Endodermal cell (in vitro differentiated cells): ENCODE measurements at regions not wholly inside any gene's neighbourhood (a gene's known extent, or its start where the extent isn't known, plus 50 kb on each side); places are given as distances from the start of the nearest gene placed in this dataset.

Experiments used
- DNase-seq: peaks from one replicate; pipeline ENCODE4 v3.0.0-alpha.2; 2017
- H3K27ac ChIP-seq: 2 replicates; pipeline ENCODE4 v1.5.1; 2013; ENCODE audit warnings: mild to moderate bottlenecking, low read depth, low read length, moderate library complexity
- H3K27me3 ChIP-seq: 2 replicates; pipeline ENCODE4 v1.6.1; 2013; ENCODE audit warnings: mild to moderate bottlenecking, low read length, moderate library complexity; ENCODE audit not compliant: insufficient read depth, control insufficient read depth, poor library complexity, severe bottlenecking
- H3K36me3 ChIP-seq: 2 replicates; pipeline ENCODE4 v1.7.0; 2013; ENCODE audit warnings: mild to moderate bottlenecking, low read length, moderate library complexity; ENCODE audit not compliant: control insufficient read depth, insufficient read depth
- H3K4me1 ChIP-seq: one replicate; pipeline ENCODE4 v1.7.0; 2013; ENCODE audit warnings: low read length; ENCODE audit not compliant: control insufficient read depth, insufficient read depth
- H3K4me3 ChIP-seq: 2 replicates; pipeline ENCODE4 v1.5.1; 2013; ENCODE audit warnings: mild to moderate bottlenecking, low read length, moderate library complexity
- H3K9ac ChIP-seq: 2 replicates; pipeline ENCODE4 v1.6.1; 2013; ENCODE audit warnings: mild to moderate bottlenecking, low read length, moderate library complexity; ENCODE audit not compliant: poor library complexity, severe bottlenecking; ENCODE audit errors: extremely low read depth
- H3K9me3 ChIP-seq: 2 replicates; pipeline ENCODE4 v1.6.1; 2013; ENCODE audit warnings: mild to moderate bottlenecking, low read length, moderate library complexity; ENCODE audit not compliant: control insufficient read depth
- H3K27ac Mint-ChIP-seq: 2 replicates; pipeline ENCODE4 v1.8.0; 2020; ENCODE audit warnings: mixed read lengths
- H3K27me3 Mint-ChIP-seq: 2 replicates; pipeline ENCODE4 v1.8.0; 2021; ENCODE audit warnings: mild to moderate bottlenecking, mixed read lengths; ENCODE audit not compliant: insufficient read depth
- H3K36me3 Mint-ChIP-seq: 2 replicates; pipeline ENCODE4 v1.8.0; 2020; ENCODE audit warnings: low read depth, mixed read lengths
- H3K4me1 Mint-ChIP-seq: 2 replicates; pipeline ENCODE4 v1.8.0; 2020; ENCODE audit warnings: mixed read lengths
- H3K4me3 Mint-ChIP-seq: 2 replicates; pipeline ENCODE4 v1.8.0; 2020; ENCODE audit warnings: mild to moderate bottlenecking, moderate library complexity, mixed read lengths
- H3K9me3 Mint-ChIP-seq: 2 replicates; pipeline ENCODE4 v1.8.0; 2020; ENCODE audit warnings: mild to moderate bottlenecking, mixed read lengths
- CTCF ChIP-seq: fragments of 200-600 bp; sonication (generic); conservative IDR thresholded peaks from 2 replicates; pipeline ENCODE4 v1.5.0; 2021; ENCODE audit warnings: antibody characterized with exemption, mild to moderate bottlenecking
- WGBS, 2 experiments: methylation state at CpG; one replicate each; pipeline versions ENCODE4 v1.1.5 to v1.1.7; 2013; ENCODE audit warnings: missing lambda C conversion rate in 2 of 2, mixed read lengths in 1 of 2; ENCODE audit not compliant: insufficient coverage in 1 of 2, insufficient read length in 1 of 2; 5-methylcytosine and 5-hydroxymethylcytosine counted together

- H3K27ac ChIP-seq, result no peak overlapping the region
- no peak for DNase-seq
- H3K36me3 ChIP-seq, result no peaks in the 10 kb centered on the region
- 86 to 91% methylated on average over 3 to 4 of the region's 4 CpGs for WGBS, 2 experiments
- no peak overlapping the region for H3K4me3 ChIP-seq
- H3K9ac ChIP-seq, result no peak overlapping the region
- Mint-ChIP-seq H3K4me3 (no peak overlapping the region), H3K27ac (no peak overlapping the region), H3K36me3 (no peaks in the 10 kb centered on the region), H3K27me3 (peaks cover 8% of the 10 kb centered on the region), H3K9me3 (no peaks in the 10 kb centered on the region), H3K4me1 (peaks cover 17% of the 10 kb centered on the region)
- no peak for TF ChIP-seq CTCF
- no peaks in the 10 kb centered on the region for H3K4me1 ChIP-seq
- H3K27me3 ChIP-seq, result no peaks in the 10 kb centered on the region
- no peaks in the 10 kb centered on the region for H3K9me3 ChIP-seq
Measured at GRCh38 chr3:99526921-99527320, 111.5 kb upstream of the COL8A1 start.

- Mint-ChIP-seq H3K27ac (no peak overlapping the region), H3K36me3 (no peaks in the 10 kb centered on the region), H3K9me3 (no peaks in the 10 kb centered on the region), H3K4me3 (no peak overlapping the region), H3K27me3 (peaks cover 8% of the 10 kb centered on the region), H3K4me1 (peaks cover 29% of the 10 kb centered on the region)
- no peak for DNase-seq
- TF ChIP-seq CTCF, result no peak
- no peak overlapping the region for H3K27ac ChIP-seq
- H3K4me3 ChIP-seq, result no peak overlapping the region
- peaks cover 3% of the 10 kb centered on the region for H3K4me1 ChIP-seq
- H3K27me3 ChIP-seq, result no peaks in the 10 kb centered on the region
- H3K36me3 ChIP-seq, result no peaks in the 10 kb centered on the region
- H3K9ac ChIP-seq, result no peak overlapping the region
- no peaks in the 10 kb centered on the region for H3K9me3 ChIP-seq
Measured at GRCh38 chr3:99524559-99524958, 113.8 kb upstream of the COL8A1 start.

GRCh38 chr3:99523431-99524127 lies 114.8 kb upstream of the COL8A1 start:
- DNase-seq, result no peak
- no peaks in the 10 kb centered on the region for H3K9me3 Mint-ChIP-seq
- no peaks in the 10 kb centered on the region for H3K36me3 Mint-ChIP-seq
- Histone ChIP-seq H3K27ac (no peak overlapping the region), H3K36me3 (no peaks in the 10 kb centered on the region), H3K4me3 (no peak overlapping the region), H3K4me1 (peaks cover 3% of the 10 kb centered on the region), H3K9me3 (no peaks in the 10 kb centered on the region), H3K27me3 (no peaks in the 10 kb centered on the region), H3K9ac (no peak overlapping the region)
- H3K4me1 Mint-ChIP-seq, result peaks cover 36% of the 10 kb centered on the region
- peaks cover 8% of the 10 kb centered on the region for H3K27me3 Mint-ChIP-seq
- 98% methylated on average over 3 of the region's 3 CpGs; no CpG with 5 or more reads in 1 of the 2 experiments for WGBS, 2 experiments
- no peak overlapping the region for H3K4me3 Mint-ChIP-seq
- TF ChIP-seq CTCF, result no peak
- H3K27ac Mint-ChIP-seq, result no peak overlapping the region
